ENCODE measurements at regions not wholly inside any gene's neighbourhood (a gene's known extent, or its start where the extent isn't known, plus 50 kb on each side); places are given as distances from the start of the nearest gene placed in this dataset.

- H3K4me1 ChIP-seq: no peaks in the 10 kb centered on the region
- TF ChIP-seq, protein P1, sequence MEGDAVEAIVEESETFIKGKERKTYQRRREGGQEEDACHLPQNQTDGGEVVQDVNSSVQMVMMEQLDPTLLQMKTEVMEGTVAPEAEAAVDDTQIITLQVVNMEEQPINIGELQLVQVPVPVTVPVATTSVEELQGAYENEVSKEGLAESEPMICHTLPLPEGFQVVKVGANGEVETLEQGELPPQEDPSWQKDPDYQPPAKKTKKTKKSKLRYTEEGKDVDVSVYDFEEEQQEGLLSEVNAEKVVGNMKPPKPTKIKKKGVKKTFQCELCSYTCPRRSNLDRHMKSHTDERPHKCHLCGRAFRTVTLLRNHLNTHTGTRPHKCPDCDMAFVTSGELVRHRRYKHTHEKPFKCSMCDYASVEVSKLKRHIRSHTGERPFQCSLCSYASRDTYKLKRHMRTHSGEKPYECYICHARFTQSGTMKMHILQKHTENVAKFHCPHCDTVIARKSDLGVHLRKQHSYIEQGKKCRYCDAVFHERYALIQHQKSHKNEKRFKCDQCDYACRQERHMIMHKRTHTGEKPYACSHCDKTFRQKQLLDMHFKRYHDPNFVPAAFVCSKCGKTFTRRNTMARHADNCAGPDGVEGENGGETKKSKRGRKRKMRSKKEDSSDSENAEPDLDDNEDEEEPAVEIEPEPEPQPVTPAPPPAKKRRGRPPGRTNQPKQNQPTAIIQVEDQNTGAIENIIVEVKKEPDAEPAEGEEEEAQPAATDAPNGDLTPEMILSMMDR (IDR thresholded peaks at IDR 0.05): no peak
- no peak for DNase-seq
- H3K27ac ChIP-seq: no peak overlapping the region
- no peaks in the 10 kb centered on the region for H3K36me3 ChIP-seq
- peaks cover 0 to 54% of the 10 kb centered on the region in 2 donors for H3K27me3 ChIP-seq
- no peak overlapping the region for H3K4me3 ChIP-seq
- H3K9me3 ChIP-seq: no peaks in the 10 kb centered on the region
- intact Hi-C loops (cut with DNase I; ENCODE audit: low total_unique reads): no loop called here
Measured at GRCh38 chr16:86308514-86308913, 201.8 kb upstream of the FOXF1 start.

DNA sequence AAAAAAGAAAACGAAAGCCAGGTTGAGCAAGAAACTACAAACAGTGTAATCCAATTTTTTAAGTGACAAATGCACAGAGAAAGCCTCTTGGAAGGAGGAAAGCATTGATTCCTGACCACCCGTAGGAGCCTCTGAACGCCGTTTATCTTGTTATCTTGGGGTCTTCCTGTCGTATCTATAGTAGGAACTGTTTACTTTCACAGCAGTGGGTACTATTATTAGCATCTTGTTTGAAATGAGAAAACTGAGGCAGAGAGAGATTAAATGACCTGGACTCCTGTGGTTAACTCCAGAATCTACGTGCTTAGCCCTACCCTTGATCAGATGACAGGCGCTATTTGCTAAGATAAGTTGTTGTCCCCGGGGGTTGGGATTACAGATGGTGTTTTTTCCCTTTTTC is 196.7 kb upstream of the FOXF1 start:
- no peaks in the 10 kb centered on the region for H3K36me3 ChIP-seq
- DNase-seq: no peak
- no peaks in the 10 kb centered on the region for H3K9me3 ChIP-seq
- TF ChIP-seq, protein P1 (IDR thresholded peaks at IDR 0.05): no peak
- no peaks in the 10 kb centered on the region for H3K4me1 ChIP-seq
- H3K27me3 ChIP-seq: peaks cover 0 to 40% of the 10 kb centered on the region in 2 donors
- H3K27ac ChIP-seq: no peak overlapping the region
- no peak overlapping the region for H3K4me3 ChIP-seq
- intact Hi-C loops (cut with DNase I; ENCODE audit: low total_unique reads): no loop called here

GRCh38 chr16:86314402-86315025 is 195.8 kb upstream of the FOXF1 start:
- no peak for DNase-seq
- TF ChIP-seq, protein P1 (IDR thresholded peaks at IDR 0.05): no peak

DNA sequence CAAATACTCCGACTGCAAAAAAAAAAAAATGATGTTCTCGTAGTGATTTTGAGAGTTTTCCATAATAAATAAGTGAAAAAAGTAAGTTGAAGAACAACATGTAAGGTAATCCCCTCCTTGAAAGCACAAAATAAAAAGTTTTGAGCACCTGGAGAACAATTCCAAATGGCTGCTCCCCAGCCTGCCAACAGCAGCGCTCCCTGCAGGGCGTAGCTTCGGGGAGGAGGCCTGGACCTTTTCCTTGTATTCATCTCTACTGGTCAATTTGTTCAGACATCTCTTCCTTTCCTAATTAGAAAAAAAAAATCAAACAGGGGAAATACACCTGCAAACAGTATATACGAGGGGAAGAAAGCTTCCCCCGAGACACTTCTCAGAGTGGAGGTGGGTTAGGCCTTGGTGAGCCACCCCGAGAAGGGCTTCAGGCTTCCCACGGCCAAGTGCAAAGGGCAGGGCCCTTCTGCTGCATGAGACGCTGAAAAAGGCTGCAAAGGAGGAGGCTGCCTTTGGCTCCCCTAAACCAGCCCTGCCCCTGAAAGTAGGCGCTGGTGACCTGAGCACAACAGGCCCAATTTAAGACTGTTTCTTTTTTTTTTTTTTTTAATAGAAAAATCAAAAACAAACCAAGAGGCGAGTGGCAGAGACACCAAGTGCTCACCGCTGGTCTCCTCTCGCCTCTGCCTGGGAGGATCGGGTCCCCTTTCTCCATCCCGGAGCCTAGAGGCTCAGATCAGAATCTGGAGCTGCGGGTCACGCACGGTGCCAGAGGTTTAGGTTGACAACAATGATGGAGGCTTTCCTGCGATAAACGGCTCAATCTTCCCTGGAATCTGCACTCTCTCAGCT is 193.1 kb upstream of the FOXF1 start:
- DNase-seq: no peak
- peaks cover 0 to 49% of the 10 kb centered on the region in 2 donors for H3K27me3 ChIP-seq
- H3K4me3 ChIP-seq: no peak overlapping the region
- no peaks in the 10 kb centered on the region for H3K4me1 ChIP-seq
- no peaks in the 10 kb centered on the region for H3K9me3 ChIP-seq
- no peaks in the 10 kb centered on the region for H3K36me3 ChIP-seq
- H3K27ac ChIP-seq: no peak overlapping the region
- TF ChIP-seq, protein P1 (IDR thresholded peaks at IDR 0.05): no peak
- intact Hi-C loops (cut with DNase I; ENCODE audit: low total_unique reads): no loop called here

More at GRCh38 chr16:86314402-86315025, 195.8 kb upstream of the FOXF1 start:
- intact Hi-C loops (cut with DNase I; ENCODE audit: low total_unique reads): no loop called here
- Histone ChIP-seq H3K36me3 (no peaks in the 10 kb centered on the region), H3K27ac (no peak overlapping the region), H3K9me3 (no peaks in the 10 kb centered on the region), H3K4me1 (no peaks in the 10 kb centered on the region), H3K27me3 (peaks cover 0 to 42% of the 10 kb centered on the region in 2 donors), H3K4me3 (no peak overlapping the region)

DNA sequence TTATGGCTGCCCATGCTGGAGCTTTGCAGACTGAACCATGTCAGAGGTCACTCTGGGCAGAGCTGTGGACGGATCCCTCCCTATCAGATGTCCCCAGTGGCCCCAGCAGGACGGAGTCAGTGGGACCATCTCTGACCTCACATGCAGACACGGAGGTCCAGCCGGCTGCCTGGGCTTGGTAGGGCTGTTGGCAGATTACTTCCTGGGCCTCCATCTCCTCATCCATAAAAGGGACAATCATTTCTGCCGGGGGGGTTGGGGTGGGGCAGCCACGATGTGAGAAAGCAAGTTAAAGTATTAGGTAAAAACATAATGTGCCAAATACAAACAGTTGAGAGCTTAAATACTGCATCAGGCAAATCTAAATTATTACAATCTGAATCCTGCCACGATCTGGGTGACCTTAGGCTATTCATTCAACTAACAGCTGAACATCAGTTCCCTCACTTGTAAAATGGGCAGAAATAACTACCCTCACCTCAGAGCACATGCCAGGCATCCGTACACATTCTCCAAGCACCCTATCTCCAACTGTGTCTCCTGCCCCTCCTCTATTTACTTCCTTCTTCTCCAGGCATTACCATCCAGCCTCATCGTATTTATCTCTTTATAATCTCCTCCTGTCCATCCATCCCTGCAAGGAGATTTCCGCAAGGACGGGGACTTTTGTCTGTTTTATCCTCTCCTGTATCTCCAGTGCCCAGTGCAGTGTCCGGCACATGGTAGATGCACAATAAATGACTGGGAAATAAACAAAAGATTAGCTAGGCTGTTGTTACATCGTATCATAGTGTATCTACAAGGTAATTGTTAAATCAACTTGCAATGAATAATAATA is 192.3 kb upstream of the FOXF1 start:
- intact Hi-C loops (cut with DNase I; ENCODE audit: low total_unique reads): no loop called here
- TF ChIP-seq, protein P1 (IDR thresholded peaks at IDR 0.05): no peak
- H3K4me3 ChIP-seq: no peak overlapping the region
- H3K9me3 ChIP-seq: no peaks in the 10 kb centered on the region
- no peak overlapping the region for H3K27ac ChIP-seq
- DNase-seq: no peak
- peaks cover 0 to 55% of the 10 kb centered on the region in 2 donors for H3K27me3 ChIP-seq
- no peaks in the 10 kb centered on the region for H3K4me1 ChIP-seq
- H3K36me3 ChIP-seq: no peaks in the 10 kb centered on the region
